ENCODE measurements at regions not wholly inside any gene's neighbourhood (a gene's known extent, or its start where the extent isn't known, plus 50 kb on each side); places are given as distances from the start of the nearest gene placed in this dataset.

DNA sequence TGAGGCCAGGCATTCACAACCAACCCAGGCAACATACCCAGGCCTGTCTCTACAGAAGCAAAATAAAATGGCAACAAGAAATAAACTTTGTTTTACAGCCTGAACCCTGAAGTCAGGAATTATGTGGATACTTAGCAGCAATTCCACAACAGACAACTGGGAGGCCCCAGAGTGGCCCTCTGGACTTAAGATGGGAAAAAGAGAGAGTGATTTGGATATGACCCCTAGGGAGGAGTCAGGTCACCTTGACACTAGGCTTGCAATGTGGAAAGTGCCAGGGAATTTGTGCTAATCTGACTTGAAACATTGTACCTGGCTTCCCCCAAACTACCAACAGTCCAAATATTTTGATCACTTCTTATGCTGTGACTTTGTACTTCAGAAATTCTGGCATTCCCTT lies 193.1 kb downstream of the PARM1 start:
- FAIRE-seq (no peak), DNase-seq (no peak)
- no peak overlapping the region for H3K4me3 ChIP-seq (ENCODE audit: low read length in 3 of 3)
- no peaks in the 10 kb centered on the region for H3K4me1 ChIP-seq (ENCODE audit: control insufficient read depth in 2 of 3, insufficient read depth in 2 of 3, low read depth in 1 of 3, low read length in 3 of 3)
- H3K9me3 ChIP-seq (ENCODE audit: control insufficient read depth in 2 of 3, insufficient read depth in 1 of 3, low read length in 3 of 3) = no peaks in the 10 kb centered on the region
- TF ChIP-seq, protein P1, sequence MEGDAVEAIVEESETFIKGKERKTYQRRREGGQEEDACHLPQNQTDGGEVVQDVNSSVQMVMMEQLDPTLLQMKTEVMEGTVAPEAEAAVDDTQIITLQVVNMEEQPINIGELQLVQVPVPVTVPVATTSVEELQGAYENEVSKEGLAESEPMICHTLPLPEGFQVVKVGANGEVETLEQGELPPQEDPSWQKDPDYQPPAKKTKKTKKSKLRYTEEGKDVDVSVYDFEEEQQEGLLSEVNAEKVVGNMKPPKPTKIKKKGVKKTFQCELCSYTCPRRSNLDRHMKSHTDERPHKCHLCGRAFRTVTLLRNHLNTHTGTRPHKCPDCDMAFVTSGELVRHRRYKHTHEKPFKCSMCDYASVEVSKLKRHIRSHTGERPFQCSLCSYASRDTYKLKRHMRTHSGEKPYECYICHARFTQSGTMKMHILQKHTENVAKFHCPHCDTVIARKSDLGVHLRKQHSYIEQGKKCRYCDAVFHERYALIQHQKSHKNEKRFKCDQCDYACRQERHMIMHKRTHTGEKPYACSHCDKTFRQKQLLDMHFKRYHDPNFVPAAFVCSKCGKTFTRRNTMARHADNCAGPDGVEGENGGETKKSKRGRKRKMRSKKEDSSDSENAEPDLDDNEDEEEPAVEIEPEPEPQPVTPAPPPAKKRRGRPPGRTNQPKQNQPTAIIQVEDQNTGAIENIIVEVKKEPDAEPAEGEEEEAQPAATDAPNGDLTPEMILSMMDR (IDR thresholded peaks at IDR 0.05; ENCODE audit: borderline replicate concordance, extremely low read depth, insufficient read depth) = no peak
- intact Hi-C loops (cut with DNase I) = no loop called here
- no peak overlapping the region for H3K27ac ChIP-seq (ENCODE audit: low read depth in 2 of 2, low read length in 2 of 2)
- no peaks in the 10 kb centered on the region for H3K36me3 ChIP-seq (ENCODE audit: control insufficient read depth in 2 of 3, insufficient read depth in 3 of 3, low read length in 3 of 3)
- H3K27me3 ChIP-seq (ENCODE audit: control insufficient read depth, insufficient read depth, low read length) = no peaks in the 10 kb centered on the region
- H3K9ac ChIP-seq (ENCODE audit: low read length in 3 of 3) = no peak overlapping the region

DNA sequence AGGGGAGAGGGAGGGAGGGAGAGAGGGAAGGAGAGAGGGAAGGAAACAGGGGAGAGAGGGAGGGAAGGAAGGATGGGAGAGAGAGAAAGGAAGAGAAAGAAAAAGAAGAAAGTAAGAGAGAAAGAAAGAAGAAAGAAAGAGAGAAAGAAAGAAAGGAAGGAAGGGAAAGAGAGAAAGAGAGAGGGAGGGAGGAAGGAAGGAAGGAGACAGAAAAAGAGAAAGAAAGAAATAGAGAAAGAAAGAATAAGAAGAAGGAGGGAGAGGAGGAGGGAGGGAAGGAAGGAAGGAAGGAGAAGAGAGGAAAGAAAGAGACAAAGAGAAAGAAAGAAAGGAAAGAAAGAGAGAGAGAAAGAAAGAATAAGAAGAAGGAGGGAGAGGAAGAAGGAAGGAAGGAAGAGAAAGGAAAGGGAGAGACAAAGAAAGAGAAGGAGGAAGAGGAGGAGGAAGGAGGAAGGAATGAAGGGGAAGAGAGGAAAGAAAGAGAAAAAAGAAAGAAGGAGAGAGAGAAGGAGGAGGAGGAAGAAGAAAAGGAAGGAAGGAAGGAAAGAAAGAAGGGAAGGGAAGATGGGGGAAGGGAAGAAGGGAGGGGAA lies 189.6 kb downstream of the PARM1 start:
- no peaks in the 10 kb centered on the region for H3K4me1 ChIP-seq (ENCODE audit: control insufficient read depth in 2 of 3, insufficient read depth in 2 of 3, low read depth in 1 of 3, low read length in 3 of 3)
- no peak overlapping the region for H3K9ac ChIP-seq (ENCODE audit: low read length in 3 of 3)
- no peaks in the 10 kb centered on the region for H3K36me3 ChIP-seq (ENCODE audit: control insufficient read depth in 2 of 3, insufficient read depth in 3 of 3, low read length in 3 of 3)
- DNase-seq (no peak), FAIRE-seq (no peak)
- H3K4me3 ChIP-seq (ENCODE audit: low read length in 3 of 3) = no peak overlapping the region
- TF ChIP-seq, protein P1 (IDR thresholded peaks at IDR 0.05; ENCODE audit: borderline replicate concordance, extremely low read depth, insufficient read depth) = no peak
- no peak overlapping the region for H3K27ac ChIP-seq (ENCODE audit: low read depth in 2 of 2, low read length in 2 of 2)
- no peaks in the 10 kb centered on the region for H3K9me3 ChIP-seq (ENCODE audit: control insufficient read depth in 2 of 3, insufficient read depth in 1 of 3, low read length in 3 of 3)
- intact Hi-C loops (cut with DNase I) = no loop called here
- no peaks in the 10 kb centered on the region for H3K27me3 ChIP-seq (ENCODE audit: control insufficient read depth, insufficient read depth, low read length)

DNA sequence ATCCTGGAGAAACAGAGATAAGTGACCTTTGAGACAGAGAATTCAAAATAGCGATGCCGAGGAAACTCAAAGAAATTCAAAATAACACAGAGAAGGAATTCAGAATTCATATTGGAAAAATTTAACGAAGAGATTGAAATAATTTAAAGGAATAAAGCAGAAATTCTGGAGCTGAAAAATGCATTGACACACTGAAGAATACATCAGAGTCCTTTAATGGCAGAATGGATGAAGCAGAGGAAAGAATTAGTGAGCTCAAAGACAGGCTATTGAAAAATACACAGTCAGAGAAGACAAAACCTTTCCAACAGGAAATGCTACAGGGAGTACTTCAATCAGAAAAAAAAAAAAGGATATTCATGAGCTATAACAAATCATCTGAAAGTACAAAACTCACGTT lies 185.8 kb downstream of the PARM1 start:
- no peaks in the 10 kb centered on the region for H3K36me3 ChIP-seq (ENCODE audit: control insufficient read depth in 2 of 3, insufficient read depth in 3 of 3, low read length in 3 of 3)
- intact Hi-C loops (cut with DNase I) = no loop called here
- FAIRE-seq (no peak), DNase-seq (no peak)
- no peaks in the 10 kb centered on the region for H3K4me1 ChIP-seq (ENCODE audit: control insufficient read depth in 2 of 3, insufficient read depth in 2 of 3, low read depth in 1 of 3, low read length in 3 of 3)
- H3K4me3 ChIP-seq (ENCODE audit: low read length in 3 of 3) = no peak overlapping the region
- H3K27ac ChIP-seq (ENCODE audit: low read depth in 2 of 2, low read length in 2 of 2) = no peak overlapping the region
- no peaks in the 10 kb centered on the region for H3K9me3 ChIP-seq (ENCODE audit: control insufficient read depth in 2 of 3, insufficient read depth in 1 of 3, low read length in 3 of 3)
- no peak overlapping the region for H3K9ac ChIP-seq (ENCODE audit: low read length in 3 of 3)
- no peaks in the 10 kb centered on the region for H3K27me3 ChIP-seq (ENCODE audit: control insufficient read depth, insufficient read depth, low read length)
- TF ChIP-seq, protein P1 (IDR thresholded peaks at IDR 0.05; ENCODE audit: borderline replicate concordance, extremely low read depth, insufficient read depth) = no peak

DNA sequence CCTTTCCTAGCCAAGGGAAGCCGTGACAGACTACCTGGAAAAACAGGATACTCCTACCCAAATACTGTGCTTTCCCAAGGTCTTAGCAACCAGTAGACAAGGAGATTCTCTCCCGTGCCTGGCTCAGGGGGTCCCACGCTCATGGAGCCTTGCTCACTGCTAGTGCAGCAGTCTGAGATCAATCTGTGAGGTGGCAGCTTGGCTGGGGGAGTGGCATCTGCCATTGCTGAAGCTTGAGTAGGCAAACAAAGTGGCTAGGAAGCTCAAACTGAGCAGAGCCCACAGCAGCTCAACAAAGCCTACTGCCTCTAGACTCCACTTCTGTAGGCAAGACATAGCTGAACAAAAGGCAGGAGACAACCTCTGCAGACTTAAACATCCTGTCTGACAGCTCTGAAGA lies 177.1 kb downstream of the PARM1 start:
- Histone ChIP-seq H3K36me3 (ENCODE audit: control insufficient read depth in 2 of 3, insufficient read depth in 3 of 3, low read length in 3 of 3) (no peaks in the 10 kb centered on the region), H3K9ac (ENCODE audit: low read length in 3 of 3) (no peak overlapping the region), H3K27me3 (ENCODE audit: control insufficient read depth, insufficient read depth, low read length) (no peaks in the 10 kb centered on the region), H3K27ac (ENCODE audit: low read depth in 2 of 2, low read length in 2 of 2) (no peak overlapping the region), H3K9me3 (ENCODE audit: control insufficient read depth in 2 of 3, insufficient read depth in 1 of 3, low read length in 3 of 3) (no peaks in the 10 kb centered on the region), H3K4me3 (ENCODE audit: low read length in 3 of 3) (no peak overlapping the region), H3K4me1 (ENCODE audit: control insufficient read depth in 2 of 3, insufficient read depth in 2 of 3, low read depth in 1 of 3, low read length in 3 of 3) (no peaks in the 10 kb centered on the region)
- TF ChIP-seq, protein P1 (IDR thresholded peaks at IDR 0.05; ENCODE audit: borderline replicate concordance, extremely low read depth, insufficient read depth) = no peak
- intact Hi-C loops (cut with DNase I) = no loop called here
- no peak for DNase-seq
- no peak for FAIRE-seq
